Left lobe of liver (tissue), 2 donors: ENCODE measurements at regions not wholly inside any gene's neighbourhood (a gene's known extent, or its start where the extent isn't known, plus 50 kb on each side); places are given as distances from the start of the nearest gene placed in this dataset.
"Not testable (repeated sequence)": the region's sequence is repeated elsewhere in the genome, so short reads cannot be mapped to it uniquely, and the experiment has no call there.

Experiments
- ATAC-seq: fragments of 200-7000 bp; cut with Tn5 transposase; one replicate; pipeline ENCODE4 v1.9.1; 2020; ENCODE audit warnings: mild to moderate bottlenecking, moderate library complexity
- DNase-seq: peaks from one replicate; pipeline ENCODE4 v3.0.0-alpha.2; 2020; ENCODE audit warnings: low spot score
- donor health status: DM: no; HTN: no; CAD: no; lungs with moderate emphysema.
- donor health status: DM: no; HTN: yes; CAD: no.

DNA sequence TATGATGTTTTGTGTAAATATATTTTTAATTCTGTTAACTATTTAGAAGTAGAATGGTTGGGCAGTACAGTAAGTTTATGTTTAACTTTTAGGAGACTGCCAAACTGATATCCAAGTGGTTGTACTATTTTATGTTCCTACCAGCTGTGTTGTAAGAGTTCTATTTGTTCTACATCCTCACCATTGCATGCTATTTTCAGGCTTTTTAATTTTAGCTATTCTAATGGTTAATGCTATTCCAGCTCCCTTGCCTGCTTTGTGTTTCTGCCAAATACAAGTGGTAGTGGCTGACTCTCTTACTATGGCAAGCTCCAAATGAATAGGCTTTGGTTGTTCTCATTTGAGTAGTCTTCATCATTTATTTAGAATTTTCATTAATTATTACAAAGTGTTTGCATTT lies 476.4 kb downstream of the KIF4B start:
- ATAC-seq (peak; percentile 95), DNase-seq (no peak)

DNA sequence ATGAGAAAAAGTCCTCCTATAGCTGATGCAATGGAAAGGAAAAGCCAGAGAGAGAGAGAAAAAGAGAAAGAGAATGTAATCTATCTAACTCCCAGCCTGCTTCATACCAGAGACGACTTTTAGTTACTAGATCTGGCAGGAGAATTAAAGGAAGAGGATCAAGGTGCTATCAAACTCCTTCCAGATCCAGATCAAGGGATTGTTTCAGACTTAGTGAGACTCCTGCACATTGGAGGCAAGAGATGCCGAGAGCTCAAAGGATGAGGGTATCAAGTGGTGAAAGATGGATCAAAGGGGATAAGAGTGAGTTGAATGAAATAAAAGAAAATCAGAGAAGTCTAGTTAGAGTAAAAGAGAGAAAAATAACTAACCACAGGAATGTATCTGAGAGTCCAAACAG lies 478.6 kb downstream of the KIF4B start:
- no peak for DNase-seq
- ATAC-seq: no peak

DNA sequence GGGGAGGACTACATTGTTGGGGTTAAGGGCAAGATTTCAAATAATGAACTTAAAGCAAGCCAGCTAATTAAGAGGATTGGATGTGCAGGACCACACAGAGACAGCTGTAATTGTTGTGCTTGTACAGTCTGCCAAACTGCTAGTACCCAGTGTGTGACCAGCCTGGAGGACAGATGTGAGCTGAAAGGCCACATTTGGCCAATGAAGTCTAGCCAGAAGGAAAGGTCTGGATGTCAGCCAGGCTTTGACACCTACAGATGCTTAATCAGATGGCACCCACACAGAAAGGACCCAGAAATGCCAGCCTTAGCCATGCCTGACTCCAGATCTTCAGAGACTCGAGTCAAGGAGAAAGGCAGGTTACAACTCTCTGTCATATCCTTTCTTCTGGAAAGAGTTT lies 491.1 kb downstream of the KIF4B start:
- ATAC-seq: no peak
- DNase-seq: no peak

DNA sequence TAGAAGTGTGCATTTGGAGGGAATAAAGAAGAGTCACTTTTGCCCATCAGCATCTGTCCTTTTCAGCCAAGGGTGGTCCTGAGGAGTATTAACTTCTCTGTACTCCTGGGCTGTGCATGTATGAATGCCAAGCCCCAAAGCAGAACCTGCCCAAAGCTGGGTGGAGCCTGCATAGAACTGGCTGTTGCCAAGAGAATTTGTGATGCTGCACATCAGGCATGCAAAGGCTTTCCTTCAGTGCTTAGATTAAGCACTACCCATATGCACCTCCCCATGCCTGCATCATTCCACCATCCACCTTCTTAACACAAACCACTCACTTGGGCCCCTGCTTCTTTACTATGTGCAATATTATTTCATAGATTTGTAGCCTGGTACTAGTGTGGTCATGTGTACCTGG lies 493.8 kb downstream of the KIF4B start:
- no peak for DNase-seq
- no peak for ATAC-seq

DNA sequence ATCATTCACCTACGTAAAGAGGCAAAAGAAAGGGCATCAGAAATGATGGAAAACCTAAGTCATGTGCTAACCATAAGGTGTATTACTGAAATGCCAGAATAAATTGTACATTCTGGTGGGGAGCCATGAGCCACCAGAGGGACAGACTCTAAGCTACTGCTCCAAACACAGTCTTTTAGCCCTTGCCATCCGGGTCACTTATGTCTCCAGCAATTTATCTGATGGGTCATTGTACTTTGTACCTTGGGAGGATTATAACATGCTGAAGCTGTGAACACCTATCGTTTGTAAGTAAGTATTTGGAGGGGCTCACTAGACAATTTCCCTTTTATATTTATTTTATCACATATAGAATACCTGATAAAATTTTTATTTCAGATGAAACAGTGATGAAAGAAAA lies 495.1 kb downstream of the KIF4B start:
- ATAC-seq: peak; percentile 88
- DNase-seq: no peak

DNA sequence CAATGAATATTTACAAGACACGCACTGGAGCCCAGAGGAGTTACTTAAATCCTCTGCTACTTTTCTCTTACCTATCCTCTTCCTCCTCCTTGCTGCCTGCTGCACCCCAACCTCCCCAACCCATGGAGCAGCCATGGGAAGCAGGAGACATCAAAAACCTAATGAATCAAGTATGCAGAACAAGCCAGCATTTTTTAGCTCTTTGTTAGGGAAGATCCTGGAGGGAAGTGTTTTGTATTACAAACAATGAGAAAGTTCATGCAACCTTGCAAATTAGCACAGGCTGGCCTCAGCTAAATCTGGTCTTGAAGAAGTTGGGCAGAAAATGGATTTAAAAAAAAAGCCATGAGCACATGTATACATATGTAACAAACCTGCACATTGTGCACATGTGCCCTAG lies 498.8 kb downstream of the KIF4B start:
- DNase-seq (no peak), ATAC-seq (no peak)

DNA sequence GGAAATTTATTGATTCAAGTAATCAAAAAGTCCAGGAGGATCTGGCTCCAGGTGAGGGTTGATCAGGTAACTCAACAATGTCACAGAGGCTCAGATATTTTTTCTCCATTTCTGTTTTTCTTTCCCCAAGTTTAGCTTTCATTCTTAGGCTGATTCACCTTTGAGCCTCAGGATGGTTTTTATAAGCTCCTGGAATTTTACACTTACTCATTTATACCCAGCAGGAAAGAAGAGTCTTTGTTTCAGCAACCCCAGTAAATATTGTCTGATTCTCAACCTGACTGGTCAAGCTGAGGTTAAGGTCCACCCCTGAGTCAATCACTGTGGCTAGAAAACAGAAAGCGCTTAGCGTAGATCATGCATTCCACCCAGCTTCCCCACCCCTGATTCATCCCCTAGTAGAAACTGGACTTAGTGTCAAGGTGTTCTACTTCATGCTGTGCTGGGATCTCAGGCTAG lies 500.6 kb downstream of the KIF4B start:
- ATAC-seq (peak; percentile 21), DNase-seq (no peak)

DNA sequence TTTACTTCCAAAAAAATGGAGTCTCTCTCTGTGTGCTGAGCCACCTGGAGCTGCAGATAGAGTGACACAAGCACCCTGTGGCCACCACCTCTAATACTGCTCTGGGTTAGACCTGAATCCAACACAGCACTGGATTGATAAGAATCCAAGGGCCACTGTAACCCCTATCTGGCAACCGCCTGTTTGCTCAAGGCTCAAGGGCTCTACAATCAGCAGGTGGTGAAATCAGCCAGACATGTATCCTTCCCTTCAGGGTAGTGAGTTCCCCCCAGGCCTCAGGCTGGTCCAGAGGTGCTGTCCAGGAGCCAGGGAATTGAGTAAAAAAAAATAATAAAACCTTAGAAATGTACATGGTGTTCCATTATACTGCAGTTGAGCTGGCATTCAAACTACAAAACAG lies 509.0 kb downstream of the KIF4B start:
- no peak for ATAC-seq

DNA sequence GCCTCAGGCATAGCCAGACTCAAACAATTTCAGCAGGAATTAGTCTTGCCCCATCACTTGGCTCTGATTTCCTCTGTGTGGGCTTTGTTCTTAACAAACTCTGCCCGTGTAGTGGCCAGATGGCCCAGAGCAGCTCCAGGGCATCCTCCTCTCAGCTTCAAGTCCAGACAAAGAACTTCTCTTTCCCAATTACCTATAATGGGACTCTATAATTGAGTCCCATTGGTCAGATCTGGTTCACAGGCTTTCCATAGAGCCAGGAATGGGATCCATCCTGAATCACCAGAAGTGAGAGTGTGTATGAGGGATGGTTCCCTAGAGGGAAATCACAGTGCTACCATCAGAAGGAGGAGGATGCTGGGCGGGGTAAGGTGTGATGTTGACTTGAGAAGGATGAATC lies 515.8 kb downstream of the KIF4B start:
- DNase-seq (no peak), ATAC-seq (no peak)

More for the DNA sequence above, 509.0 kb downstream of the KIF4B start:
- no peak for DNase-seq

DNA sequence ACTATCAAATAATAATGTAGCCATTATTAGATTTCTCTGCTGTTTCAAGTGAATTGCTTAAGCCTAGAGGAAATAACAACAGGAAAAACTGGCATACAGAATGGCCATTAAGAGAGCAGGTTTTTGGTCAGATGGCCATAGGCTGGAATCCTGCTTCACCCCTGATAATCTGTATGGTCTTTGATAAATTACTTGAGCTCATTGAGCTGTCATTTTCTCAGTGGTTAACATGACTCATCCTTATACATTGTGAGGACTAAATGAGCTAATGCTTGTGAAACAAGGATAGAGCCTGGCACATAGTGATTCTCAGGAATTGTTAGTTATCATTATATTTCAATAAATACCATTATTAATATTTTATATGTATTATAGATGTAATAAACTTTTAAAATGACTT lies 516.5 kb downstream of the KIF4B start:
- ATAC-seq: no peak
- no peak for DNase-seq

DNA sequence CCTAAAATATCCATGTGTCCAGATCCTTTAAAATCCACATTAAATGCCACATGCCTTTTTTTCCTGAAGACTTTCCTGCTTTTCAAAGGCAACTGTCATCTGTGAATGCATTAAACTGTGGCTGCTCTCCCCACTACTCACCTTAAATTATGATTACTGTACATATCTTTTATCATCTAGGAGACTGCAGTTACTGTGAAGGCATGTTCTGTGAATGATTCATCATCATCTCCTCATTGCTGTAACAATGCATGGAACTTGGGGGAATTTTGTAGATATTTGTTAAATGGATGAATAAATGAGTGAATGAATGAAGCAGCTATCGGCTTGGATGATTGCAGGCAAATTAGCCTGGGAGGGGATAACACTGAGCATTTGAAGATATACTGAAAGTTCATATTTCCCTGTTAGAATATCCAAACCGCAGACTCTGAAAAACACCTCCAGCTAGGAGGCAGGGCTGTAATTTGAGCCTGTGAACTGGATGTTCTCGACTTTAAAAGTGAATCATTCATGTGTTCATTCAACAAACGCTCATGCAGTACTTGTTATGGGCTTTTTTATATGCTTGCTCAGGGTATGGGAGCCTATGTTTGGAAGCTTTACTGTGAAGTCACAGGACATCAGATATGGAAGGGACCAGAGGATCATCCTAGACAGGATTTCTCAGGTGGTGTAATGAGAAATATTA lies 519.2 kb downstream of the KIF4B start:
- DNase-seq: no peak
- ATAC-seq: no peak

DNA sequence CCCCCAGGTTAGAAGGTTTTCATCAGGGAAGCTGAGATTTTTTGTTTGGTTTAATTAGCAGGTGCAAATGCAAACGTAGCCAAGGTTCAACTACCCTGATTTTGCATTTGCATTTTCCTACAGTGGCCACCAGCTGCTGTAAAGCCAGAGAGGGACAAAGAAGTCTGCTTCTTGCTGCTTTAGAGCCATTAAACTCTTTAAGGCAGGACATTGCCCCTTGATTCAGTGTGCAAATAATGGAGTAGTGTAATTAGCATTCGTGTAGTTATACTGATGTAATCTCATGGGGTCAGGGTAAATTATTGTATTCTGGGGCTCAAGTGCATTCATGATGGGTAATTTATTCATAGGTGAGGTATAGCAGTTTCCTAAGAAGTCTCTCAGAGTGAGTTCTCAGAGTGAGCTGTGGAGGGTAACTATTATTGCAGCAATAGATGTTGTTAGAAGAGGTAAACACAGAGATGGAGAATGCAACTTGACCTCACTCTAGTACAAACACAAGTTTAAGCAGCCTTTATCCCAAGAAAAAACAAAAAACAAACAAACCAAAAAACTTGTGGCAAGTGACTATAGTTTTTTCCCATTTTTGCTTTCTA lies 526.5 kb downstream of the KIF4B start:
- ATAC-seq (no peak), DNase-seq (no peak)

DNA sequence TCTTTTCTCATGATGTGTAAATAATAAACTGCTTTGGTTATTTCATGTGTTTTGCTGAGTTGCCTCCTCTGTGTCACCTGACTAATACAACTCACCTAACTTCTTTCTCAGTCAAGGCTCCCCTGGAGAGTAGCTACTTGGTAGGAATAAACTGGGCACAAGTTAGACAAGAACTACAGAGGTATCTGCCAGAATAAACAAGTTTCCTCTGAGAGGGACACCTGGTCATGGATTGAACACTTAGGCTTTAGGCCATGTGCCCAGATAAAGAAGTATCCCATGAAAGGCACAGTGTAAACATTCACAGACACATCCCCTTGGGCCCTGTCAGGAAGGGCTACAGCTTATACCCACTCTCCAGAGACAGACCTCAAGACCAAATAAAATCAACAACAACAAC lies 532.5 kb downstream of the KIF4B start:
- DNase-seq (no peak), ATAC-seq (peak; percentile 78)

DNA sequence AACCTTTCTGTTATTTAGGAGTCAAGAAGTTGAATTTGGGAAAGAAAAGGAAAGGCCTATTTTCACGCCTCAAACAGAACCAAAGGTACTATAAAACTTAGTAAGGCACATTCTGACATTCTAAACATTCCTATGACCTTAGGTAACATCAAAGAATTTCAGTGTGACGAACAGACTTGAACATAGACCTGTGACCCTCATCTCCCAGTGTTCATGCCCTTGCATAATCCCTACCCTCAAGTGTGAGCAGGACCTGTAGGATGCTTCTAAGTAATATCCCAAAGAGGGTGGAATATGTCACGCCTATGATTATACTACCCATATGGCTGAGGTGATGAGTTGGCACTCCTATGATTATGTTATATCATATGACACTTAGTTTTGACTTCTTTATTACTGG lies 540.9 kb downstream of the KIF4B start:
- ATAC-seq (no peak), DNase-seq (no peak)

DNA sequence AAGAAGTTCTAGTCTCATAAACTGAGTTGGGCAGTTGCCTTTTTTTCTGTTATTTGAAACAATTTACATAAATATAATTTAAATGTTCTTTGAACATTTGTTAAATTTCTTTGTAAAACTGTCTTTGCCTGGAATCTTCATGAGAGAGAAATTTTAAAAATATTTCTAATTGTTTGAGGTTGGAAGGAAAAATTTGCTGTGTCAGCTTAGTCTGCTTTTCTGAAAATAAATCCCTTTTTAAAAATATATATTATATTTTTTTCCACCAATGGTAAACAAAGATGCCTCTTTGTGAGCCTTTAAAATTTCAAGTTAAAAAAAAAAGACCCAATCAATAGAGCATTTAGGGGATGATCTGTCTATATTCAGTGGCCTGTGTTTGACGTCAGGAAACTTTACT lies 542.7 kb downstream of the KIF4B start:
- ATAC-seq (no peak), DNase-seq (no peak)

DNA sequence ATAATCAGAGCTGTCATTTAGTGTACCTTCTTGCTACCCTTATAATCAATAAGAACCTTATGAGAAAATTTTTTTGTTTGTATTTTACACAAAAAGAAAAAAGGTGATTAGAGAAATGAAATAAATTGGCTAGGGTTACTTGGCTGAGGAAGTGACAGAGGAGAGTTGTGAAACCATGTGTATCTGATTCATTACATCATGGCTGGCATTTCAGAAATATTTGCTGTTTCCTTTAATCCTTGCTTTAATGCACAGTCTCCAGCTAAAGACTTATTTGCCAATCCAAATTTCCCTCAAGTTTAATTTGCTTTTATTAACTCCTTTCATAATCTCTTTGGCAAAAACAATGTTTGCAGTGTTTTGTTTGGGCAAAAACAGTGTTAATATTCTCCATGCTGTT lies 543.1 kb downstream of the KIF4B start:
- ATAC-seq (peak; percentile 50), DNase-seq (no peak)

DNA sequence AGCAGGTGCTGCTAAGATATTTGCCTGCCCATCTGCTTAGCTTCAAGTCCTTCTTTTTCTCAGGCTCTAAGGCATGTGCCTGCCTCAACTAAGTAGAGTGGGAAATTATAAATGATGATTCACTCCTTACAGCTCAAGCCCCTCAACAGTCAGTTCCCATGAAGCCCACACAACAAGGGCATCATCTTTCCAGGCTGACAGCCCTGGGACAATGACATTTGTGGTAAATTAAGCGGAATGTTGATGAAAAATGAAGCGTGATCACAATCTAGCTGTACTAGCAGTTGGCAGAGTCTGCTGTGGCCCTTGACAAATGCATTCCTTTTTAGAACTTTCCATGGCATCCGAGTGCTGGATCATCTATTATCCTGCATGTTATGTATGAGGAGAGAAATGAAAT lies 548.6 kb downstream of the KIF4B start:
- no peak for ATAC-seq
- no peak for DNase-seq

DNA sequence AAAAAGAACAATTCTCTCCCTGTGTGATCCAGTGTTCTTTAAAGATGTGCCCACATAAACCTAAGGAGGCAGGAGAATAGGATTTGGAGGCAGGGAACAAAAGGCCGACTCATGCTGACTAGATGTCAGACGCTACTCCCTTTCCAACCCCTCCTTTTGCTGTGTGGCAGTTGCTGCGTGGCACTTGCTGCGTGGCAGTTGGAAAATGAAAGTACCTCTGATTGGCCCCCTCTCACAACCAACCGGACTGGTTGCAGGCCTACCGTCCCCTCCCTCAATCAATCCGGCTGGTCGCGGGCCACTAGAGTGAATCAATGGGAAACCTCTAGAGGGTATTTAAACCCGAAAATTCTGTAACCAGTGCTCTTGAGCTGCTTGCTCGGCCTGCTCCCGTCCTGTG lies 551.0 kb downstream of the KIF4B start:
- no peak for DNase-seq
- no peak for ATAC-seq

DNA sequence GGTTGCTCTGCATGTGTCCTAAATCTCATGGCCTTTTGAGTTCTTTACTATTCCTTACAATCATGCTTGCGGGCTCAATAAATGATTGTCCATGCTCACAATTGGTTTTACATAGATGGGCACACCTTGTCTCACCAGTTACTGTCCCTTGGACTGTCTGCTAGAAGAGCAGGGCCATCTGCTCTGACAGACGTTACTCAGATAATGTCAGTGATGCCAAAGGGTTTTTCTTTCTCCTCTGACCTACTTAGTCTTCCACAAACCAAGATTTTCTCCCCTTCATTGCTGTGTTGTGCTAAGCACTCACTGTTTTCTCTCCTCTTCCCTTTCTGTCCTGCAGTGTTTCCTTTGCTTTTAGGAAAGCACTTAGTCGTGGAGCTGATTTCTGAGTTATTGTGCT lies 562.3 kb downstream of the KIF4B start:
- ATAC-seq (no peak), DNase-seq (no peak)

DNA sequence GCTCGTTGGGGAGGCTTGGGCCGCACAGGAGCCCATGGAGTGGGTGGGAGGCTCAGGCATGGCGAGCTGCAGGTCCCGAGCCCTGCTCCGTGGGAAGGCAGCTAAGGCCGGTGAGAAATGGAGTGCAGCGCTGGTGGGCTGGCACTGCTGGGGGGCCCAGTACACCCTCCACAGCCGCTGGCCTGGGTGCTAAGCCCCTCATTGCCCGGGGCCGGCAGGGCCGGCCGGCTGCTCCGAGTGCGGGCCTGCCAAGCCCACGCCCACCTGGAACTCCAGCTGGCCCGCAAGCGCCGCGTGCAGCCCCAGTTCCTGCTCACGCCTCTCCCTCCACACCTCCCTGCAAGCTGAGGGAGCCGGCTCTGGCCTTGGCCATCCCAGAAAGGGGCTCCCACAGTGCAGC lies 573.3 kb downstream of the KIF4B start:
- DNase-seq: not testable (repeated sequence)

DNA sequence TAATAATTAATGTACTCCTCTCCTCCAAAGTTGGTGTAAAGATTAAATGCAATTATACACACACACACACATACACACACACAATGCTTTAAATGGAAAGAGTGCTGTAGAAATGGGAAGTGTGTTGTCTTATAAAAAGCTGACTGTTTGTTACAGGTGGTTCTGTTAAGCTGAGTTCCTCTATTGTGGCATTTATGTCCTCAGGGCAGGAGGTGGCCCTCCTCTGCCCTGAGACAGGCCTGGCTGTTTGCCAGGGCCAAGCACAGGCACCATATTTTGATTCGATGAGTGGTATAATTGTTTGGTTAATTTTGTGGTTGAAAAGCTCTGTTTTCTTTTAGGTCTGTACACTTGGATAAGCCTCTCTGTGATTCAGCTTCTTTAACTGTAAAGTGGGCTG lies 573.9 kb downstream of the KIF4B start:
- DNase-seq (no peak), ATAC-seq (no peak)

More for the DNA sequence above, 573.3 kb downstream of the KIF4B start:
- ATAC-seq: not testable (repeated sequence)

DNA sequence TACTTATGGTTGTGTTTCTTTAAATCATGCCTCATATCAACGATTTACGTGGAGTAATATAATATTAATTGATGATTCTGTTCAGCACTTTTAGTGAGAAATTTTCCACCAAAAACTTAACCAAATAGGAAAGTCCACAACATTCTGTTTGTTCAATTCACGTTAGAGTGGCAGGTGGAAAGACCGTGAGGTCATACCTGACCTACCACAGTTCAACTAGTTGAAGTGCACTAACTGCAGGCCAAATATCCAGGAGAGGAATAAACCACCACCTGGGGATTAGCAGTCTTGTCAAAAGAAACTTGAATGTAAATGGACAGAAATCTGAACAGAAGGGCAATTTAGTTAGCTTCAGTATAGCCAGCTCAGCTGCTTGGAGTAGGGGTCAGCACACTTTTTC lies 577.7 kb downstream of the KIF4B start:
- ATAC-seq (peak; percentile 61), DNase-seq (no peak)

DNA sequence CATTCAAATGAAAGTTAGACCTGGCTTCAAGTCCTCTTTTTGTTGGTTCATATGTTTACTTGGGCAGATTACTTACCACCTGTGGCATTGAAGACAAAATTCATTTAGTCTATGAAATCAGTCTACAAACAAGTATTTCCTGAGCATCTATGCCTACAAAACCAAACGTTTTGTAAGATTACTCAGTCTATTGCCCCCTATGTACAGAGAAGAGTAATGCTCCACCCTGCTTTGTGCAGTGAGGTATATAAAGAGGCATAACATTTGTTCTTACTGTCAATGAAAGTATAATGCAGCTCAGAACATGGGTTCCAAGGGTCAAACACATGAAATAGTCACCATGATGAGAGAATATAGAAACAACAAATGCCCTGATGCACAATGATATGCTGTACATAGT lies 580.7 kb downstream of the KIF4B start:
- ATAC-seq (no peak), DNase-seq (no peak)
